ENCODE measurements at regions not wholly inside any gene's neighbourhood (a gene's known extent, or its start where the extent isn't known, plus 50 kb on each side); places are given as distances from the start of the nearest gene placed in this dataset.

DNA sequence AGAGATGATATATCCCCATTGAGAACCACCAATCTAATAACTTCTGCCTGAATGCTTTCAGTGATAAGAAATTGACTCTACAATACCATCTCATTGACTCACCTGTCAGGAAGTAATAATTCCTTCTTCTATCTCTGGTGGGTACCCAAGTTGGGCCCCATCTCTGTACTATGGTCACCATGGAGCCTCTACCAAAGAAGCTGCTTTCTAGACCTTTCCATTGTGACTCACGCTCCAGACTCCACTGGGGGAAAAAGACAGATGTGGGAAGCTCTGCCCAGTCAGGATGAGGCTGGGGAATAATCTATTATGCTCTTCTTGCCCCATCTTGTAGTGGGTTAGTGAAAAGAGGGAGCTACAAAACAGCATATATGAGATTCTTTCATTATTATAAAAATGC, 100.4 kb downstream of the COPRS start:
- no peak for ATAC-seq
- Mint-ChIP-seq H3K36me3 (no peaks in the 10 kb centered on the region), H3K9me3 (no peaks in the 10 kb centered on the region), H3K27ac (no peak overlapping the region), H3K4me1 (no peaks in the 10 kb centered on the region), H3K4me3 (no peak overlapping the region), H3K27me3 (no peaks in the 10 kb centered on the region)

DNA sequence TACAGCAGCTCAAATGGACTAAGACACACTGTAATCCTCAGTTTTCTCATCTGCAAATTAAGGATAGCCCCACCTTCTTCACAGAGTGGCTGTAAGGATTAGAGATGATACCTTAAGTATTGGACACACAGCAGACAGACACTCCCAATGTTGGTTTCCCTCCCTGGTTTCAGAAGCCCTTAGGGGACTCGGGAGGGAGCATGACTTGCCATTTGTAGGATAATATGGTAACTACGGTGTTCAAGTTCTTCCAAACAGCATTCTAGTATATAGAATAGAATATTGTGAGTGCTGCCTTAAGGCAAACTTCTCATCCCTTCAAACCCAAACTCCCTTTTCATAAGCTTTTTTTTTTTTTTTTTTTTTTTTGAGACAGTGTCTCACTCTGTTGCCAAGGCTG, 101.9 kb downstream of the COPRS start:
- Mint-ChIP-seq H3K4me1 (no peaks in the 10 kb centered on the region), H3K27me3 (no peaks in the 10 kb centered on the region), H3K9me3 (no peaks in the 10 kb centered on the region), H3K4me3 (no peak overlapping the region), H3K36me3 (no peaks in the 10 kb centered on the region), H3K27ac (no peak overlapping the region)
- ATAC-seq = no peak

DNA sequence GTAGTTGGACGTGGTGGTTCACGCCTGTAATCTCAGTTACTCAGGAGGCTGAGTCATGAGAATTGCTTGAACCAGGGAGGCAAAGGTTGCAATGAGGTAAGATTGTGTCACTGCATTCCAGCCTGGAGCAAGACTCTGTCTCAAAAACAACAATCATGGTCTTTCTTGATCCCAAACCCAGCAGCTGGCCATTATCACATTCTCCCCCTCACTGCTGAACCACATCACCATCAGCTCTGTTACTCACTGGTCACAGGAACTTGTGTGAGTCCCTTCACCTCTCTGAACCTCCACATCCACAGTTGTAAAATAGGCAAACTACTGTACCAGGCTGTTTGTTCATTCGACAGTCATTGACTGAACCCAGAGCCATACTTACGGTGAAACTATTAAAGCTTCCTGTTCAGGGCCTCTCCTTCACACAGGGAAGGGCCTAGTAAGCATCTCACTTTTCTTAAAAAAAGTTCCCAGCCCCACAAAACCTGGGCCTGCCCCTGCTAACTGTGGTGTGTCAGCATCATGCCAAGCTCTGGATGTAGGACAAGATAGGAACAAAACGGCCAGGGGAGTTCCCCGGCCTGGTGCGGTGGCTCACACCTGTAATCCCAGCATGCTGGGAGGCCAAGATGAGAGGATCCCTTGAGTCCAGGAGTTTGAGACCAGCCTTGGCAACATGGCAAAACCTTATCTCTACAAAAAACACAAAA, 104.7 kb downstream of the COPRS start:
- Mint-ChIP-seq H3K4me3 (no peak overlapping the region), H3K9me3 (no peaks in the 10 kb centered on the region), H3K4me1 (no peaks in the 10 kb centered on the region), H3K36me3 (no peaks in the 10 kb centered on the region), H3K27ac (no peak overlapping the region), H3K27me3 (no peaks in the 10 kb centered on the region)
- no peak for ATAC-seq

DNA sequence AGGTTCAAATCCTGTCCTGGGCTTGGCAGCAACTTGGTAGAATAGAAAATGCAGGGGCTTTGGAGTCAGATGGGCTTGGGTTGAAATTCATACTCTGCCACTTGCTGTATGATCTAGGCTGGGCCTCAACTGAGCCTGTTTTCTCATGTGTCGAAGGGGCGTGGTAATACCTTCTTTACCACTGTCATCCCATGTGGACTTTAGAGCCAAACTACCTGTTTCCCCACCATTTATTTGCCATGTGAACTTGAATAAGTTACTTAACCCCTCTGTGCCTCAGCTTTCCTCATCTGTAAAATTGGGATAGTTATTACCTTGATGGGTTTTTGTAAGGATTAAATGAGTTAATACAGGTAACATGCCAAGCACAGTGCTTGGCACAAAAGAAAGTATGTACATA, 106.0 kb downstream of the COPRS start:
- H3K27ac Mint-ChIP-seq = no peak overlapping the region
- no peak overlapping the region for H3K4me3 Mint-ChIP-seq
- H3K9me3 Mint-ChIP-seq = no peaks in the 10 kb centered on the region
- no peak for ATAC-seq
- H3K27me3 Mint-ChIP-seq = no peaks in the 10 kb centered on the region
- no peaks in the 10 kb centered on the region for H3K4me1 Mint-ChIP-seq
- H3K36me3 Mint-ChIP-seq = no peaks in the 10 kb centered on the region

DNA sequence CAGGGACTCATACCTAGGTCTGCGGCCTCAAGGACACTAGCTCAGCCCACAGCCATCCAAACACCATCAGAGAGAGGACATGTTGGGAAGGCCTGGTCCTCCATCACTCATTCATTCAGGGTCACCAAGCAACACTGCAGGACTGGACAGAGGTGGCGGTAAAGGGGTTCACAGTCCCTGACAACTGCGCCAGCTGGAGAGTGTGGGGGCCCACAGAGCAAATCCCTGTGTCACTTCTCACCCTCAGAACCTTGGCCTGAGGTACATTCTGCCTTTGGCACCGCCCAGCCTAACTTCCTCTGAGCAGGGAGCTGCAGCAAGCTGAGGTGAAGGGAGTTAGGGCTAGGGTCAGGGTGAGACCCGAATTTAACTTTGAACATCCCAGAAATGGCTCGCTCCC, 106.5 kb downstream of the COPRS start:
- no peaks in the 10 kb centered on the region for H3K36me3 Mint-ChIP-seq

DNA sequence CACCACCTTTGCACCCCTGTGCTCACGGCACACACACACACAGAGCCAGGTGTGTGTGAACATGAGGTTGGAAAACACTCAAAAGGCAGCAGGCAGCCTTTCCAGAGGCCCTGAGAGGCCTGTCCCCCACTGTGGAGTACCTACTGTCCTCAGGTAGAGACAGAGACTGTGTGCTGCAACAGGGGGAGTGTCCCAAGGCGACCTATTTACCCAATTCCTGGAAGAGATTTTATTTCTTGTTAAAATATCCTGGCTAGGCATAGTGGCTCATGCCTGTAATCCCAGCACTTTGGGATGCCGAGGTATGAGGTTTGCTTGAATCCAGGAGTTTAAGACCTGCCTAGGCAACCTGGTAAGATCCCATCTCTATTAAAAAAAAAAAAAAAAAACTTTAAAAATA, 108.5 kb downstream of the COPRS start:
- no peak overlapping the region for H3K4me3 Mint-ChIP-seq
- no peaks in the 10 kb centered on the region for H3K9me3 Mint-ChIP-seq
- ATAC-seq = no peak
- peaks cover 8% of the 10 kb centered on the region for H3K27me3 Mint-ChIP-seq
- H3K4me1 Mint-ChIP-seq = no peaks in the 10 kb centered on the region
- no peak overlapping the region for H3K27ac Mint-ChIP-seq
- no peaks in the 10 kb centered on the region for H3K36me3 Mint-ChIP-seq

More for the DNA sequence above, 106.5 kb downstream of the COPRS start:
- no peak overlapping the region for H3K27ac Mint-ChIP-seq
- ATAC-seq = no peak
- no peak overlapping the region for H3K4me3 Mint-ChIP-seq
- H3K4me1 Mint-ChIP-seq = no peaks in the 10 kb centered on the region
- no peaks in the 10 kb centered on the region for H3K9me3 Mint-ChIP-seq
- no peaks in the 10 kb centered on the region for H3K27me3 Mint-ChIP-seq

DNA sequence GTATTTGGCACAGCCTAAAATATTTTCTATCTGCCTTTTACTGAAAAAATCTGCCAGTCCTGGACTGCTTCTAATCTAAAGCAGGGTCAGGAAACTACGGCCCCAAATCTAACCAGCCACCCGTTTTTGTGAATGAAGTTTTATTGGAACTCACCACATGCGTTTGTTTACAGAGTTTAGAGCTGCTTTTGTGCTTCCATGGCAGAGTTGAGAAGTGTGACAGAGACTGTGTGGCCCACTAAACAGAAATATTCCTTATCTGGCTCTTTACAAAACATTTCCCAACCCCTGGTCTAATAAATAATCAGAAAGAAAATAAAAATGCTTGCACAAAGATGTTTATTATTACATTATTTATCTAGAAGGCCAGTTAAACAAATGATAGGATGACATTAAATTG, 110.2 kb downstream of the COPRS start:
- H3K4me3 Mint-ChIP-seq = no peak overlapping the region
- H3K4me1 Mint-ChIP-seq = no peaks in the 10 kb centered on the region
- ATAC-seq = no peak
- no peak overlapping the region for H3K27ac Mint-ChIP-seq
- no peaks in the 10 kb centered on the region for H3K9me3 Mint-ChIP-seq
- H3K36me3 Mint-ChIP-seq = no peaks in the 10 kb centered on the region
- peaks cover 9% of the 10 kb centered on the region for H3K27me3 Mint-ChIP-seq

DNA sequence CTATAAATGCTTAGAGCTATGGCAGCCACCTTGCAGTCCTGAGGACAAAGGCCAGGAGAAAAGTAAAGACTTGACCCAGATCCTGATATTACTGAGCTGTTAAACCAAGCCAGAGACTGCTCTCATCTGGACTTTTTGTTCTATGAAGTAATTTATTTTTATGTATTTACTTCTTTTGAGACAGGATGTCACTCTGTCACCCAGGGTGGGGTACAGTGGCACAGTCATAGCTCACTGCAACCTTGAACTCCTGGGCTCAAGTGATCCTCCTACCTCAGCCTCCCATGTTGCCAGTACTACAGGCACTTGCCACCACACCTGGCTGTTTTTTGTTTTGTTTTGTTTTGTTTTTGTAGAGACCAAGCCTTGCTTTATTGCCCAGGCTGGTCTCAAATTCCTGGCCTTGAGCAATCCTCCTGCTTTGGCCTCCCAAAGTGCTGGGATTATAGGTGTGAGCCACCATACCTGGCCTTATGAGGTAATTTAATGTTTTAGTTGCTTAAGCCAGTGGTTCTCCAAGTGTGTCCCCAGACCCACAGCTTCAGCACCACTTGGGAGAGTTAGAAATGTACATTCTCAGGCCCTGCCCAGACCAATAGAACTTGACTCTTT, 112.1 kb downstream of the COPRS start:
- H3K27ac Mint-ChIP-seq = no peak overlapping the region
- ATAC-seq = no peak
- H3K27me3 Mint-ChIP-seq = peaks cover 9% of the 10 kb centered on the region
- no peaks in the 10 kb centered on the region for H3K36me3 Mint-ChIP-seq
- H3K4me3 Mint-ChIP-seq = no peak overlapping the region
- H3K4me1 Mint-ChIP-seq = no peaks in the 10 kb centered on the region
- H3K9me3 Mint-ChIP-seq = no peaks in the 10 kb centered on the region

DNA sequence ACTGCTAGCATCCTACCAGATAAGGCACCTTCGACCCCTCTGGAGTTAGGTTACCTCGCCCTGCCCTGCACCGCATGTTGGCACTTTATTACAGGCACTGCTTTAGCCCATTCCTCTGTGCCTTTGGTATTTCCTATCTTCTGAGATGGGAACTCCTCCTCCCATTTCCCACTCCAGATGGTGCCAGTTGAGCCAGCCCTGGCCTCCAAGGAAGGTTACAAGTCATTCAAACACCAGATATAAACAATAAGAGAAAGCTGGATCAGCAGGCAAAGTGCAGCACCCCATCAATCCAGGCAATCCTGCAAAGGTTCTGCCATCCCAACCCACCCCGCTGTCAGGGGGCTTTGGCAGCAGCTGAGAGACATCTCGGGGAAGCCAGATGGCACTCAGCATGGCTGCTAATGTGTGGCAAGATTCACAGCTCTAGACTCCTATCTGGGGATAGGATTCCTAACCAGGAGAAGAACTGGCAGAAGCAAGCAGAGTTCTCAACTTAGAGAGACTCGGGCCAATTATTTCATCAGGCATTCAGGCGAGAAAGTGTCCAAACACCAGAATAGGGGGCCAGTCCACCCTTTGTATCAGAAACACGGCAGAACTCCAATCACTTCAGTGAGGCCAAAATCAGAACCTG, 113.0 kb downstream of the COPRS start:
- Mint-ChIP-seq H3K4me3 (no peak overlapping the region), H3K36me3 (no peaks in the 10 kb centered on the region), H3K4me1 (no peaks in the 10 kb centered on the region), H3K9me3 (no peaks in the 10 kb centered on the region), H3K27me3 (peaks cover 9% of the 10 kb centered on the region), H3K27ac (no peak overlapping the region)
- no peak for ATAC-seq

DNA sequence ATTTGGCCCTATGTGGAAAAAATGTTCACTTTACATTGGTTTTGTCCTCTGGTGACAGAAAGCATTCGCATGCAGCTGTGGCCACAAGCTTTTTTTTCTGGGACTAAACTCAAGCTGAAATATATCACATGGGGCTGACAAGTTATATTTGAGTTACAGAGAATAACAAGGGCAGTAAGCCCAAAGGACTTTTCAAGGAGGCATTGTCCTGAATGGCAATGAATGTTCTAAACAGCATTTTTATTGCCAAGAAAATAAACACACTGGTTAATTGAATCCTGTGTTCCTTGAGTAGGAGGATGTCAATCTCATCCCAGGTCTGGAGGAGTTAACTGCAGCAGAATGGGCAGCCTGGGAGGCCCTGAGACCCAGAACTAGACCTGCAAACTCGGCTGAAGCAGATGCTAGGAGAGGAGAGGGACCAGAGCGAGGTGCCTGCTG, 114.5 kb downstream of the COPRS start:
- no peak for ATAC-seq
- no peaks in the 10 kb centered on the region for H3K36me3 Mint-ChIP-seq
- H3K4me3 Mint-ChIP-seq = no peak overlapping the region
- no peaks in the 10 kb centered on the region for H3K4me1 Mint-ChIP-seq
- peaks cover 9% of the 10 kb centered on the region for H3K27me3 Mint-ChIP-seq
- H3K9me3 Mint-ChIP-seq = no peaks in the 10 kb centered on the region
- H3K27ac Mint-ChIP-seq = no peak overlapping the region

DNA sequence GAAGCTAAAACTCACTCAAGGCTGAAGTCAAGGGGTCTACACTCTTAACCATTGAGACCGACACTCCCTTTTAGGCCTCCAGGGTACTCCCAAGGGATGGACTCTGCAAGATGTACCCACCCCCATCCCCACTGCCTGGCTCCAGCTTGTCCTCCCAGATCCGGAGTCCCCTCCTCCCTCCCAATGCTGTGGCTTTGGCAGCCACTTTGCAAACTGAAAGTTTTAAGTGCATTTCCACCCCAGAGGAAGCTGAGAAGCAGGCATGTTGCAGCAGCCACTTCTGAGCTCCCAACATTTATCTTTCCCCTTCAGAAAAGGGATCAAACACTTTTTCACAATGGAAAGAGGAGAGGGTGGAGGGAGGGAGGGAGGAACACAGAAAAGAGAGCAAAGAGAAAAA, 115.2 kb downstream of the COPRS start:
- no peak overlapping the region for H3K27ac Mint-ChIP-seq
- no peaks in the 10 kb centered on the region for H3K9me3 Mint-ChIP-seq
- no peaks in the 10 kb centered on the region for H3K36me3 Mint-ChIP-seq
- no peak for ATAC-seq
- peaks cover 9% of the 10 kb centered on the region for H3K27me3 Mint-ChIP-seq
- no peak overlapping the region for H3K4me3 Mint-ChIP-seq
- no peaks in the 10 kb centered on the region for H3K4me1 Mint-ChIP-seq

DNA sequence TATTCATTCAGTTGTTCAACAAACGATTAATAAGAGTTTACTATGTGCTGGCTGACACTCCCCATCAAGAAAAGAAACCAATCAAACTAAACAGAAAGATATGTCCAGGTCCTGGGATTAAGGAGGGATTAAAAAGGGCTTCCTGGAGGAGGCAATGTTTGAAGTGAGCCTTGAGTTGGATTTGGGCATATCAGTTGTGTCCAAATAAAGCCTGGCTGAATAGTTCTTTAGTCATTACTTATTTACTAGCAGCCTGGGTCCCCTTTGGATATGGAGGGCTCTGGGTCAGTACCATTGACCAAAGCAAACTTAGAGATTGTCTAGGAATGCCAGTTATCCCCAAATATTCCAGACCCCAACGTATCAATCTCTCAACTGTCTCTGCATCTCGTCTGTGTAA, 117.7 kb downstream of the COPRS start:
- no peak overlapping the region for H3K27ac Mint-ChIP-seq
- H3K4me1 Mint-ChIP-seq = no peaks in the 10 kb centered on the region
- no peak overlapping the region for H3K4me3 Mint-ChIP-seq
- no peaks in the 10 kb centered on the region for H3K36me3 Mint-ChIP-seq
- no peaks in the 10 kb centered on the region for H3K9me3 Mint-ChIP-seq
- peaks cover 9% of the 10 kb centered on the region for H3K27me3 Mint-ChIP-seq
- no peak for ATAC-seq

DNA sequence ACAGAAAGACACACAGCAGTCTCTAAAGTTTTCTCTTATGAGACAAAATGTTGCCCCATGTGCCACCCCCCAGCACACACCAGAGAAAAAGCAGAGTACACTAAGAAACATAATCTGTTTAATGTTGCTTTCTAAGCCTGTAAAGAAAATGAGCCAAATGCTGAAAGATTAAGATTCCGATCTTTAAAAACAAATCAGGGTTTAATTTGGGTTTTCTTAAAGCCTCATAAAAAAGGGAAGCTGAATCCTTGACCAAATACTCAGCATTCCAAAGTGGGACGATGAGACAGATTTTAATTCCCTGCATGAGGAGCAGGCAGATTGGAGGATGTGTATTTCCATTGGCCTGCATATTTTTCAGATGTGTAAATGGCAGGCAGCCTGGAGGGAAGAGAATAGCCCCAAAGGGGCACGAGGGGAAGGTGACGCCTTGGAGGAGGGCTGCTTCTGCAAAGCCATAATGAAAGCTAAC, 118.4 kb downstream of the COPRS start:
- no peaks in the 10 kb centered on the region for H3K4me1 Mint-ChIP-seq
- ATAC-seq = no peak
- peaks cover 9% of the 10 kb centered on the region for H3K27me3 Mint-ChIP-seq
- H3K4me3 Mint-ChIP-seq = no peak overlapping the region
- no peaks in the 10 kb centered on the region for H3K36me3 Mint-ChIP-seq
- H3K27ac Mint-ChIP-seq = no peak overlapping the region
- H3K9me3 Mint-ChIP-seq = peaks cover 3% of the 10 kb centered on the region

DNA sequence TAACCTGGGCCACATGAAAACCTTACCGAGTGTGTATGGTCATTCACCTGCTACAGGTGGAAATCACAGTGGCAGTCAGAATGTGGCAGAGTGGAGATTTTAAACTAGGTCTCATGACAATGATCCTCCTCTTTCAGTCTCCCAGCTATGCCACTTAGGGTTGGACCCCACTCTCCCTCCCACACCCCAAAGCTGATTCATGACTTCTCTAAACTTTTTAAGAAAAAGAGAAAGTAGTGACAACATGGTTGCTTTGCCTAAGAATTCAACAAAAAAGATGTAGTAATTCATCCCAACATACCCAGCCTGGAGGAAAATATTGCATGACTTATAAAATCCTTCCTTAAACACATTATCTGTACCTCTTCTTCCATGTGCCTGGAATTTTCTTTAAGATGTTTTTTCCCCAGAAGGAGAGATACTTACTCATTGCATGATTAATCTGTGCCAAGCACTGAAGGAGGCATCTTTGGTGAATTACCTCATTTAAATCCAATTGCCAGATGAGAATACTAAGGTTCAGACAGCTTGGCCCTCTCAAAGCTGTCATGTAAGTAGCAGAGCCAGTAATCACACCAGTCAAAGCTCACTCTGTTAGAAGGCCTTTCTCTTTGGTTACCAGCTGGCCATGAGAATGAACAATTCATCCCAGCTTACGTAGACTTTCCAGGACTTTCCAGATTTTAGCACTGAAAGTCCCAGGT, 119.9 kb downstream of the COPRS start:
- no peaks in the 10 kb centered on the region for H3K4me1 Mint-ChIP-seq
- H3K27ac Mint-ChIP-seq = no peak overlapping the region
- H3K9me3 Mint-ChIP-seq = peaks cover 3% of the 10 kb centered on the region

DNA sequence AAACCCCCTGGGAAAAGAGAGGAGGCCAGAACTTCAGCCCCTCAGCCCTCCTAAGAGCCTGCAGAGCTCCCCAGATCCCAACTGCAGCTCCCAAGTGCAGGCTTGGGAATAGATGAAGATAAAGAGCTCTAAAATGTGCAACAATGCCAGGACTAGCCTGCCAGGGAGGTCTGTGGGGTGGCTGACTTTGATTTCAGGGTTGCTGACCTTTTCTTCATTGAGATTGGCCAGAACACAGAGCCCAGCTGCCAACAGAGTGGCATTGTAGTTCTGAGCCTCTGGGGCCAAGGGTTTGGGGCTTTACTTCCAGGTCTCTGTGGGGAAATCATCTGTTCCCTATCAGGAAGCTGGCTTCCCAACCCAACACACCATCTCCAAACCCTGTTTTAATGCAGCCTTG, 120.6 kb downstream of the COPRS start:
- H3K4me3 Mint-ChIP-seq = no peak overlapping the region
- peaks cover 9% of the 10 kb centered on the region for H3K27me3 Mint-ChIP-seq
- no peaks in the 10 kb centered on the region for H3K4me1 Mint-ChIP-seq
- no peak overlapping the region for H3K27ac Mint-ChIP-seq
- no peaks in the 10 kb centered on the region for H3K36me3 Mint-ChIP-seq
- peaks cover 3% of the 10 kb centered on the region for H3K9me3 Mint-ChIP-seq
- ATAC-seq = no peak

More for the DNA sequence above, 119.9 kb downstream of the COPRS start:
- ATAC-seq = no peak
- Mint-ChIP-seq H3K36me3 (no peaks in the 10 kb centered on the region), H3K27me3 (peaks cover 9% of the 10 kb centered on the region), H3K4me3 (no peak overlapping the region)

Measured in stimulated activated memory B cell treated with anti-CD40 and anti-IgM and Interleukin-4, amounts not matched to agents 10 μg/mL and 1 μg/mL and 100 μg/mL, for 72 hours (primary cell).